Astrocyte (in vitro differentiated cells and primary cell): ENCODE measurements at regions not wholly inside any gene's neighbourhood (a gene's known extent, or its start where the extent isn't known, plus 50 kb on each side); places are given as distances from the start of the nearest gene placed in this dataset.
"Not testable (repeated sequence)": the region's sequence is repeated elsewhere in the genome, so short reads cannot be mapped to it uniquely, and the experiment has no call there.

Experiments
- CTCF ChIP-seq: IDR thresholded peaks from 2 replicates; pipeline ENCODE4 v1.5.1; 2011; ENCODE audit warnings: low read depth, mild to moderate bottlenecking, inconsistent platforms, low read length, moderate library complexity; ENCODE audit not compliant: insufficient read depth
- EZH2 ChIP-seq: IDR thresholded peaks from 2 replicates; pipeline ENCODE4 v1.6.1; 2012; ENCODE audit warnings: mild to moderate bottlenecking, low read length, inconsistent platforms; ENCODE audit not compliant: insufficient read depth

GRCh38 chr3:153642576-153642975 is 478.6 kb upstream of the ARHGEF26 start:
- TF ChIP-seq CTCF, EZH2: not testable (repeated sequence)
